ENCODE measurements at regions not wholly inside any gene's neighbourhood (a gene's known extent, or its start where the extent isn't known, plus 50 kb on each side); places are given as distances from the start of the nearest gene placed in this dataset.

GRCh38 chr2:190809139-190809764, 71.4 kb upstream of the GLS start:
- no peak for DNase-seq (ENCODE audit: low spot score)

GRCh38 chr2:190809876-190810525, 70.6 kb upstream of the GLS start:
- DNase-seq (ENCODE audit: low spot score): no peak

- DNase-seq (ENCODE audit: low spot score): no peak
Observed at GRCh38 chr2:190810981-190811587, 69.5 kb upstream of the GLS start.

- no peak for DNase-seq (ENCODE audit: low spot score)
Observed at GRCh38 chr2:190811811-190812210, 68.8 kb upstream of the GLS start.

GRCh38 chr2:190812506-190813294, 67.9 kb upstream of the GLS start:
- no peak for DNase-seq (ENCODE audit: low spot score)

DNA sequence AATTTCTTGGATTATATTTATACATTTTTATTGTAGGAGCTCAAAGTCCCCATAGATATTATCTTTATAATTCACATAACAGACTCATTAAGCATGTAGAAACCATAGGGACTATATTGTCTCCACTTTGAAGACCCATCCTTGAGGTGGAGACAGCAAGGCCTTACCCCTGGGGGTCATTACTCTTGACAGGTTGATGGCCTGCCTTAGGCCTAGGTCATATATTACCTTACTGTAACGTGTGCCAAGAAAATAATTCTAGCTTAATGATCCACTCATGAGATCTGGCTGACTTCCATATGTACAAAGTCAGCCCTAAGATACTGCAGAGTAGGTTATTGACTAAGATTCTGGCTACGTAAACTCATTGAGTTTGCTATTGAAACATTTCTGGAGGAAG, 65.4 kb upstream of the GLS start:
- DNase-seq (ENCODE audit: low spot score): no peak

DNA sequence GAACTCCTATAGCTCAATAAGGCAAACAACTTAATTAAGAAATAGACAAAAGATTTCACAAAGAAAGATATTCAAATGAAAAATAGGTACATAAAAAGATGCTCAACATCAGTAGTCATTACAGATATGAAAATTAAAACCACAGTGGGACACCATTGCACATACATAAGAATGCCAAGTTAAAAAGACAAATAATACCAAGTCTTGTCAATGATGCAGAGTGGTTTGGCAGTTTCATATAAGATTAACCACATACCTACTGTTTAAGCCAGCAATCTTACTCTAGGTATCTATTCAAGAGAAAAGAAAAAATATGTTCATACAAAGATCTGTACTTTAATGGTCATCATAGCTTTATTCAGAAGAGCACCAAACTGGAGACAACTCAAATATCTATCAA, 63.5 kb upstream of the GLS start:
- no peak for DNase-seq (ENCODE audit: low spot score)

DNA sequence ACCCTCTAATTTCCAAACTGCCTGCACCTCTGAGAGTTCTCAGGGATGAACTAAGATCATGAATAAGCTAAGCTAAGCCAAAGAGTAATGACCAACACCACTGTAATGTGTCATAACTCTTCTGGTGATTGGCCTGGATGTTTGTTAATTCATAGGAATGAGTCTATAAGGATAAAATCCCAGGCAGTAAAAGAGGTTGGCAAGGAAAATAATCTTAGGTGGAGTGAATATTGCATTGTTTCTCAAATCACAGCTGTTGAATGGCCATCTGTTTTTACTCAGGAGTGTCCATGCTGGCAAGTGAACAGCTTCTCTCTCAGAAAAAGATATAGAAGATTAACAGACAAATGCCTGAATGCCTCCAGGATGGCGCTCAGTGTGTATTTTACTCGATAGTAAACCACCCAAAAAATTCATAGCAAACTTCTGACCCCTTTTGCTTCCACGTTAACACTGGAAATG, 60.8 kb upstream of the GLS start:
- no peak for DNase-seq (ENCODE audit: low spot score)

DNA sequence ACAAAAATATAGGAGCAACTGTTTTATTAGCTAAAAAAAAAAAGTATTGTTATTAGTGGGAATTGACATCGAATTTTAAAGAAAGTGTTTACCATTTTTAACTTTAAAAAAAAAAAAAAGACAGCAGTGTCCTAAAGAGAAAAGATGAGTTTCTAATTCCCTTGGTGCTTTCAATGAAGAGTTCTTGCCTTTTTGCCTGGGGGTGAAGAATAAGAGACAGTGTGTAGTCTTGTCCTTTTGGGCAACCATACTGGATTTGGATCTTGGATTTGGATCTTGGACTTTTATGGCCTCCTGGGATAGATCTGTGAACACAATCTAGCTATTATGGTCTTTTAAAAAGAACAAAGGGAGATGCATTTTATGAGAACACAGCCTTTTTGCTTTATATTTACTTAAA, 60.2 kb upstream of the GLS start:
- DNase-seq (ENCODE audit: low spot score): no peak

DNA sequence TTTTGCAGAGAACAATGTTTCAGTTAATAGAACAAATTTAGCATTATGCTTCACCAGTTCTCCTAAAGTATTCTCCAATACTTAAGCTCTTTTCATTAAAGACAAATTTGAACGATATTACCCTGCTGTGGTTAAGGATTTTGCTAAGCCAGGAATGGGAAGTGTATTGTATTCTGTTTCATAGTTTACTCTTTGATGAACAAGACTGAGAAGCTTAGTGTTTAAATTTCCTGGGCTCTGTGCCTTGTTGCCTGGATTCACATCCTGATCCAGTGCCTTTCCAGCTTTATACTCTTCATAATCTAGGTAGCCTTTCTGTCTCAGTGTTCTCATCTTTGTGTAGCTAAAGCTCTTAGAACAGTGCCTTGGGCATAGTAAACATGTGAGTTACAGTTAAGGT, 58.6 kb upstream of the GLS start:
- no peak for DNase-seq (ENCODE audit: low spot score)

DNA sequence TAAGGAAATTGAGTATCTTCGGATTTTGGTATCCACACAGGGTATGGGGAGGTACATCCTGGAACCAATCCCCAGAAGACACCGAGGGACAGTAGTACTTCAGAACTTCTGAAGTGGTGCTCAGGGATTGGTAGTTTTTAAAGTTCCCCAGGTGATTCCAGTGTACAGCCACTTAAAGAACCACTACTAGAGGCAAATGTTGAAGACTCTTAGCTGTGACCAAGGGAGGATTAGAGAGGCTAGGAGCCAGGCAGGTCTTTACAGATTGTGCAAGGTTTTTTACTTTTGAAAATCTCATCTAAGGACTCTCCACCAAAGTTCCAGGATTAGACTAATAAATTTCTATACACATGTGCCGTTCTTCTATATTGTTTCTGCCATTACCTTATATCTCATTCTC, 52.9 kb upstream of the GLS start:
- no peak for DNase-seq (ENCODE audit: low spot score)

- DNase-seq (ENCODE audit: low spot score): no peak
Observed at GRCh38 chr2:190829642-190830041, 51.0 kb upstream of the GLS start.
